Vagina (tissue), 2 donors: ENCODE measurements at regions not wholly inside any gene's neighbourhood (a gene's known extent, or its start where the extent isn't known, plus 50 kb on each side); places are given as distances from the start of the nearest gene placed in this dataset.

Source experiments
- CTCF ChIP-seq, 3 experiments: fragments of 450-650 bp in 2 of 3; fragments of 200-600 bp in 1 of 3; sonication (generic) in 1 of 3; IDR thresholded peaks; one replicate each; pipeline ENCODE4 v1.5.1; 2017 to 2019; ENCODE audit warnings: antibody characterized with exemption in 3 of 3, mild to moderate bottlenecking in 2 of 3, moderate library complexity in 2 of 3
- POLR2A ChIP-seq, 2 donors: fragments of 450-650 bp; IDR thresholded peaks; one replicate each; pipeline ENCODE4 v1.6.1; 2017; ENCODE audit warnings: antibody characterized with exemption in 2 of 2, mild to moderate bottlenecking in 2 of 2, moderate library complexity in 2 of 2
- POLR2AphosphoS5 ChIP-seq, 2 donors: sonication (generic); formaldehyde crosslinking; IDR thresholded peaks; one replicate each; pipeline ENCODE4 v1.9.0; 2017; ENCODE audit warnings: antibody characterized with exemption in 2 of 2, mild to moderate bottlenecking in 2 of 2, low read depth in 1 of 2; ENCODE audit not compliant: insufficient read depth in 1 of 2

- TF ChIP-seq CTCF (IDR thresholded peaks at IDR 0.05): no peak
- TF ChIP-seq POLR2A (IDR thresholded peaks at IDR 0.05): no peak
- no peak for TF ChIP-seq POLR2AphosphoS5 (IDR thresholded peaks at IDR 0.05; ENCODE audit: insufficient read depth in 1 of 2, low read depth in 1 of 2)
These were observed 95.5 kb upstream of the KLHL13 start for GRCh38 chrX:118211891-118212816.
